ENCODE measurements at regions not wholly inside any gene's neighbourhood (a gene's known extent, or its start where the extent isn't known, plus 50 kb on each side); places are given as distances from the start of the nearest gene placed in this dataset.

- no peaks in the 10 kb centered on the region for H3K36me3 ChIP-seq
- TF ChIP-seq CTCF (IDR thresholded peaks at IDR 0.05) (no peak), EZH2phosphoT487 (IDR thresholded peaks at IDR 0.05) (no peak)
- Mint-ChIP-seq H3K36me3 (no peaks in the 10 kb centered on the region), H3K4me3 (no peak overlapping the region), H3K27ac (no peak overlapping the region), H3K27me3 (ENCODE audit: insufficient read depth, low read depth) (no peaks in the 10 kb centered on the region), H3K9me3 (peaks cover 9% of the 10 kb centered on the region), H3K4me1 (peaks cover 6% of the 10 kb centered on the region)
- H3K9ac ChIP-seq: no peak overlapping the region
- no peak overlapping the region for H3K27ac ChIP-seq
- no peaks in the 10 kb centered on the region for H3K9me3 ChIP-seq (ENCODE audit: low read depth)
- H2AFZ ChIP-seq (replicated peaks): no peak overlapping the region
- DNase-seq (ENCODE audit: low spot score): no peak
- no peaks in the 10 kb centered on the region for H3K79me2 ChIP-seq (ENCODE audit: low read depth)
- no peak overlapping the region for H3K4me2 ChIP-seq
- no peaks in the 10 kb centered on the region for H3F3A ChIP-seq (ENCODE audit: low read depth)
- H3K27me3 ChIP-seq: no peaks in the 10 kb centered on the region
- H3K4me1 ChIP-seq: no peaks in the 10 kb centered on the region
- H4K20me1 ChIP-seq (ENCODE audit: low read depth): no peaks in the 10 kb centered on the region
- no peak overlapping the region for H3K4me3 ChIP-seq
Observed at GRCh38 chrX:149302705-149303104, 202.4 kb downstream of the IDS start.

GRCh38 chrX:149298111-149298510 is 207.0 kb downstream of the IDS start:
- H2AFZ ChIP-seq (replicated peaks): no peak overlapping the region
- TF ChIP-seq CTCF (IDR thresholded peaks at IDR 0.05) (no peak), EZH2phosphoT487 (IDR thresholded peaks at IDR 0.05) (no peak), EZH2 (IDR thresholded peaks at IDR 0.05) (no peak)
- Mint-ChIP-seq H3K27me3 (ENCODE audit: insufficient read depth, low read depth) (no peaks in the 10 kb centered on the region), H3K9me3 (peaks cover 7% of the 10 kb centered on the region), H3K4me1 (peaks cover 12% of the 10 kb centered on the region), H3K36me3 (no peaks in the 10 kb centered on the region), H3K27ac (no peak overlapping the region), H3K4me3 (no peak overlapping the region)
- no peak overlapping the region for H3K4me2 ChIP-seq
- no peaks in the 10 kb centered on the region for H3K79me2 ChIP-seq (ENCODE audit: low read depth)
- H3F3A ChIP-seq (ENCODE audit: low read depth): no peaks in the 10 kb centered on the region
- H3K4me1 ChIP-seq: no peaks in the 10 kb centered on the region
- no peak overlapping the region for H3K27ac ChIP-seq
- H3K27me3 ChIP-seq: no peaks in the 10 kb centered on the region
- H3K9me3 ChIP-seq (ENCODE audit: low read depth): no peaks in the 10 kb centered on the region
- no peak overlapping the region for H3K4me3 ChIP-seq
- DNase-seq (ENCODE audit: low spot score): no peak
- H3K9ac ChIP-seq: no peak overlapping the region
- H4K20me1 ChIP-seq (ENCODE audit: low read depth): no peaks in the 10 kb centered on the region
- no peaks in the 10 kb centered on the region for H3K36me3 ChIP-seq

- H3K36me3 Mint-ChIP-seq: no peaks in the 10 kb centered on the region
- Histone ChIP-seq H3K4me3 (no peak overlapping the region), H3K9ac (no peak overlapping the region), H4K20me1 (ENCODE audit: low read depth) (no peaks in the 10 kb centered on the region), H3K36me3 (no peaks in the 10 kb centered on the region), H2AFZ (replicated peaks) (no peak overlapping the region), H3K27me3 (no peaks in the 10 kb centered on the region), H3K9me3 (ENCODE audit: low read depth) (no peaks in the 10 kb centered on the region), H3K27ac (no peak overlapping the region), H3K79me2 (ENCODE audit: low read depth) (no peaks in the 10 kb centered on the region), H3K4me2 (no peak overlapping the region), H3K4me1 (no peaks in the 10 kb centered on the region), H3F3A (ENCODE audit: low read depth) (no peaks in the 10 kb centered on the region)
- peaks cover 12% of the 10 kb centered on the region for H3K4me1 Mint-ChIP-seq
- no peak for DNase-seq (ENCODE audit: low spot score)
- H3K9me3 Mint-ChIP-seq: peaks cover 7% of the 10 kb centered on the region
- H3K27me3 Mint-ChIP-seq (ENCODE audit: insufficient read depth, low read depth): no peaks in the 10 kb centered on the region
- H3K4me3 Mint-ChIP-seq: no peak overlapping the region
- no peak overlapping the region for H3K27ac Mint-ChIP-seq
- TF ChIP-seq EZH2 (IDR thresholded peaks at IDR 0.05) (no peak), EZH2phosphoT487 (IDR thresholded peaks at IDR 0.05) (no peak), CTCF (IDR thresholded peaks at IDR 0.05) (no peak)
Observed at GRCh38 chrX:149296092-149296491, 209.0 kb downstream of the IDS start.

- no peaks in the 10 kb centered on the region for H3K36me3 ChIP-seq
- Mint-ChIP-seq H3K9me3 (no peaks in the 10 kb centered on the region), H3K27ac (no peak overlapping the region), H3K36me3 (no peaks in the 10 kb centered on the region), H3K27me3 (ENCODE audit: insufficient read depth, low read depth) (no peaks in the 10 kb centered on the region), H3K4me3 (no peak overlapping the region), H3K4me1 (peaks cover 3% of the 10 kb centered on the region)
- no peaks in the 10 kb centered on the region for H3K27me3 ChIP-seq
- H3F3A ChIP-seq (ENCODE audit: low read depth): no peaks in the 10 kb centered on the region
- H3K4me3 ChIP-seq: no peak overlapping the region
- H4K20me1 ChIP-seq (ENCODE audit: low read depth): no peaks in the 10 kb centered on the region
- no peak overlapping the region for H2AFZ ChIP-seq (replicated peaks)
- H3K79me2 ChIP-seq (ENCODE audit: low read depth): no peaks in the 10 kb centered on the region
- no peak overlapping the region for H3K4me2 ChIP-seq
- H3K9me3 ChIP-seq (ENCODE audit: low read depth): peaks cover 5% of the 10 kb centered on the region
- H3K27ac ChIP-seq: no peak overlapping the region
- H3K4me1 ChIP-seq: peaks cover 3% of the 10 kb centered on the region
- DNase-seq (ENCODE audit: low spot score): peak; percentile 48
- peak; percentile 72 for TF ChIP-seq CTCF (IDR thresholded peaks at IDR 0.05)
- no peak for TF ChIP-seq EZH2phosphoT487 (IDR thresholded peaks at IDR 0.05)
- H3K9ac ChIP-seq: no peak overlapping the region
Observed at GRCh38 chrX:149286940-149287349, 218.2 kb downstream of the IDS start.

Measured in neural progenitor cell (in vitro differentiated cells).